HepG2 (cell line): ENCODE measurements at regions not wholly inside any gene's neighbourhood (a gene's known extent, or its start where the extent isn't known, plus 50 kb on each side); places are given as distances from the start of the nearest gene placed in this dataset.

Experiments
- ATAC-seq: fragments of 200-7000 bp; cut with Tn5 transposase; 3 replicates; pipeline ENCODE4 v1.9.1; 2020; ENCODE audit warnings: mild to moderate bottlenecking, moderate library complexity
- BruUV-seq: library from RNA; stranded (reverse); fragments of 400-500 nt; replicated peaks from 2 replicates; lab custom pipeline; 2021; lab: Mats Ljungman, UMichigan
- CTCF ChIA-PET: fragments of 300-600 bp; formaldehyde crosslinking; extraction: SDS; loops from one replicate; lab custom pipeline; 2021; ENCODE audit warnings: low total read pairs, inconsistent platforms, low intra/inter-chr PET ratio; lab: Yijun Ruan, JAX
- POLR2A ChIA-PET: fragments of 350-600 bp; sonication (Branson Sonifier 250); formaldehyde crosslinking; loops from one replicate; lab custom pipeline; 2020; ENCODE audit warnings: antibody characterized with exemption, inconsistent platforms; lab: Yijun Ruan, JAX
- DNase-seq: peaks from one replicate; pipeline ENCODE4 v3.0.0-alpha.2; 2015; ENCODE audit warnings: low spot score
- FAIRE-seq: peaks from 3 replicates; lab custom pipeline; 2011; peaks lifted over from hg19 to GRCh38; lab: Jason Lieb, UNC
- H2AFZ ChIP-seq: one replicate; pipeline ENCODE4 v1.6.1; 2011; ENCODE audit warnings: low read length, inconsistent platforms
- H3K27ac ChIP-seq: fragments of 300-600 bp; 3 replicates; pipeline ENCODE4 v1.8.0; 2011; ENCODE audit warnings: mixed run types, mild to moderate bottlenecking, mixed read lengths, low read length, inconsistent platforms; ENCODE audit not compliant: insufficient read depth; ENCODE audit errors: extremely low read length
- H3K27me3 ChIP-seq, 2 experiments: fragments of 200-600 bp in 1 of 2; 2 replicates in 1 of 2; 3 replicates in 1 of 2; pipeline versions ENCODE4 v1.6.0 to v1.8.0; 2011; ENCODE audit warnings: low read length in 2 of 2, mild to moderate bottlenecking in 2 of 2, moderate library complexity in 2 of 2, inconsistent platforms in 1 of 2; ENCODE audit not compliant: insufficient read depth in 2 of 2, control insufficient read depth in 1 of 2
- H3K36me3 ChIP-seq, 2 experiments: fragments of 200-600 bp in 1 of 2; replicated peaks in 1 of 2; 2 replicates in 1 of 2; 3 replicates in 1 of 2; pipeline versions ENCODE4 v1.5.1 to v1.8.0; 2011; ENCODE audit warnings: low read length in 2 of 2, inconsistent platforms in 1 of 2; ENCODE audit not compliant: insufficient read depth in 2 of 2, control insufficient read depth in 1 of 2
- H3K4me1 ChIP-seq: 2 replicates; pipeline ENCODE4 v1.5.1; 2012; ENCODE audit warnings: low read length, inconsistent platforms; ENCODE audit not compliant: insufficient read depth
- H3K4me2 ChIP-seq: 2 replicates; pipeline ENCODE4 v1.6.0; 2011; ENCODE audit warnings: low read depth, low read length, inconsistent platforms
- H3K4me3 ChIP-seq, 3 experiments: fragments of 200-600 bp in 1 of 3; sonication (generic), shearing (Covaris generic) in 1 of 3; replicated peaks in 1 of 3; 2 replicates each; pipeline ENCODE4 v1.5.1; 2011 to 2016; ENCODE audit warnings: low read length in 3 of 3, inconsistent platforms in 2 of 3, low read depth in 2 of 3, mild to moderate bottlenecking in 2 of 3, control low read depth in 1 of 3, mixed read lengths in 1 of 3; ENCODE audit not compliant: insufficient read depth in 1 of 3
- H3K79me2 ChIP-seq: one replicate; pipeline ENCODE4 v1.6.1; 2011; ENCODE audit warnings: low read length, inconsistent platforms; ENCODE audit not compliant: insufficient read depth
- H3K9ac ChIP-seq: 2 replicates; pipeline ENCODE4 v1.6.0; 2011; ENCODE audit warnings: mild to moderate bottlenecking, low read depth, low read length, inconsistent platforms; ENCODE audit not compliant: insufficient read depth
- H3K9me3 ChIP-seq: 2 replicates; pipeline ENCODE4 v1.5.1; 2012; ENCODE audit warnings: mild to moderate bottlenecking, low read length
- H4K20me1 ChIP-seq: 2 replicates; pipeline ENCODE4 v1.6.0; 2011; ENCODE audit warnings: inconsistent platforms, mild to moderate bottlenecking, low read length, moderate library complexity; ENCODE audit not compliant: insufficient read depth
- DRAP1 ChIP-seq: IDR thresholded peaks from 2 replicates; pipeline ENCODE4 v1.6.1; 2016; ENCODE audit warnings: missing genetic modification reagents, missing compliant biosample characterization
- FOXK1 ChIP-seq: sonication (generic); formaldehyde crosslinking; IDR thresholded peaks from 2 replicates; pipeline ENCODE4 v1.4.0; 2020; ENCODE audit warnings: low read depth, missing genetic modification reagents, borderline replicate concordance
- NKX3-1 ChIP-seq: sonication (generic); formaldehyde crosslinking; IDR thresholded peaks from 2 replicates; pipeline ENCODE4 v1.5.0; 2020; ENCODE audit warnings: missing genetic modification reagents
- SIN3B ChIP-seq: fragments of 150-350 bp; IDR thresholded peaks from 2 replicates; pipeline ENCODE4 v1.6.1; 2014; ENCODE audit warnings: low read length
- ZBTB20 ChIP-seq: sonication (generic); formaldehyde crosslinking; IDR thresholded peaks from 2 replicates; pipeline ENCODE4 v1.8.1; 2023; ENCODE audit warnings: missing genetic modification reagents, low read depth, mild to moderate bottlenecking, borderline replicate concordance
- ZNF430 ChIP-seq: sonication (generic); formaldehyde crosslinking; IDR thresholded peaks from 2 replicates; pipeline ENCODE4 v1.9.0; 2021; ENCODE audit warnings: mild to moderate bottlenecking, missing genetic modification reagents
- ZNF484 ChIP-seq: sonication (generic); formaldehyde crosslinking; IDR thresholded peaks from 2 replicates; pipeline ENCODE4 v1.5.1; 2020; ENCODE audit warnings: mild to moderate bottlenecking, low read depth, missing genetic modification reagents, borderline replicate concordance
- ZNF576 ChIP-seq: sonication (generic); formaldehyde crosslinking; IDR thresholded peaks from 2 replicates; pipeline ENCODE4 v1.4.0; 2020; ENCODE audit warnings: mild to moderate bottlenecking, missing genetic modification reagents
- WGBS: methylation state at CpG from one replicate; pipeline ENCODE4 v1.1.6; 2017; ENCODE audit warnings: low lambda C conversion rate; 5-methylcytosine and 5-hydroxymethylcytosine counted together
- in situ Hi-C: cut with HindIII; loops from 2 replicates; pipeline ENCODE4 v1.10.0; 2017; ENCODE audit warnings: low pct_unique_long_range_greater_than_20kb; ENCODE audit not compliant: extremely low pct_ligation_motif_present
- intact Hi-C: fragments of 100-400 bp; cut with micrococcal nuclease; formaldehyde crosslinking; loops from one replicate; pipeline ENCODE4 v1.10.0; 2022; ENCODE audit not compliant: unreplicated experiment

GRCh38 chr22:27438271-27438980 lies 363.1 kb downstream of the MN1 start:
- CTCF ChIA-PET = no interaction called here
- intact Hi-C loops = no loop called here
- H3K4me3 ChIP-seq = no peak overlapping the region

GRCh38 chr22:27439131-27439530 lies 362.4 kb downstream of the MN1 start:
- Histone ChIP-seq H3K27me3 (0 out of 5 replicates have a peak, but pooled peaks cover 0 to 9% of the 10 kb centered on the region in 2 experiments), H2AFZ (no peak overlapping the region), H3K9ac (no peak overlapping the region), H4K20me1 (no peaks in the 10 kb centered on the region), H3K4me1 (no peaks in the 10 kb centered on the region), H3K4me2 (no peak overlapping the region), H3K9me3 (no peaks in the 10 kb centered on the region), H3K79me2 (no peaks in the 10 kb centered on the region), H3K27ac (no peak overlapping the region), H3K36me3 (no peaks in the 10 kb centered on the region), H3K4me3 (no peak overlapping the region)
- in situ Hi-C loops (no loop called here), intact Hi-C loops (no loop called here)
- FAIRE-seq = no peak
- WGBS = 24% methylated on average over 4 of the region's 4 CpGs
- CTCF ChIA-PET = no interaction called here
- no peak for ATAC-seq
- no peak for DNase-seq
- TF ChIP-seq ZNF430 (CRISPR knock-in tag) (no peak), NKX3-1 (no peak), FOXK1 (CRISPR knock-in tag) (no peak), DRAP1 (CRISPR knock-in tag) (no peak), ZNF484 (no peak), ZBTB20 (CRISPR knock-in tag) (no peak)
- POLR2A ChIA-PET = no interaction called here
- BruUV-seq = no TSS peak

More at GRCh38 chr22:27438271-27438980, 363.1 kb downstream of the MN1 start:
- DNase-seq (no peak), FAIRE-seq (no peak), ATAC-seq (no peak)
- Histone ChIP-seq H3K9me3 (no peaks in the 10 kb centered on the region), H2AFZ (no peak overlapping the region), H3K4me2 (no peak overlapping the region), H3K9ac (no peak overlapping the region), H3K4me1 (peaks cover 6% of the 10 kb centered on the region), H3K36me3 (no peaks in the 10 kb centered on the region), H3K27ac (no peak overlapping the region), H3K27me3 (0 out of 5 replicates have a peak, but pooled peaks cover 0 to 3% of the 10 kb centered on the region in 2 experiments), H3K79me2 (no peaks in the 10 kb centered on the region), H4K20me1 (no peaks in the 10 kb centered on the region)
- in situ Hi-C loops = no loop called here
- BruUV-seq = no TSS peak
- 50% methylated on average over 17 of the region's 22 CpGs for WGBS
- POLR2A ChIA-PET = no interaction called here
- no peak for TF ChIP-seq SIN3B
- no peak for TF ChIP-seq ZNF576 (CRISPR knock-in tag)
